Neural progenitor cell (in vitro differentiated cells): ENCODE measurements at regions not wholly inside any gene's neighbourhood (a gene's known extent, or its start where the extent isn't known, plus 50 kb on each side); places are given as distances from the start of the nearest gene placed in this dataset.

Experiments used
- DNase-seq: peaks from one replicate; pipeline ENCODE4 v3.0.0-alpha.2; 2016; ENCODE audit warnings: low spot score
- H2AFZ ChIP-seq: fragments of 200-600 bp; sonication (generic); replicated peaks from 2 replicates; pipeline ENCODE4 v1.6.1; 2016; ENCODE audit warnings: antibody characterized with exemption
- H3F3A ChIP-seq: fragments of 200-600 bp; sonication (generic); 2 replicates; pipeline ENCODE4 v1.6.1; 2016; ENCODE audit warnings: antibody characterized with exemption, low read depth
- H3K27ac ChIP-seq: fragments of 200-600 bp; sonication (generic); 2 replicates; pipeline ENCODE4 v1.5.1; 2016; ENCODE audit warnings: mild to moderate bottlenecking
- H3K27me3 ChIP-seq: fragments of 200-600 bp; sonication (generic); 2 replicates; pipeline ENCODE4 v1.6.1; 2016; ENCODE audit warnings: mild to moderate bottlenecking, moderate library complexity
- H3K36me3 ChIP-seq: fragments of 200-600 bp; sonication (generic); 2 replicates; pipeline ENCODE4 v1.5.1; 2016
- H3K4me1 ChIP-seq: fragments of 200-600 bp; sonication (generic); 2 replicates; pipeline ENCODE4 v1.6.1; 2016; ENCODE audit warnings: mixed run types
- H3K4me2 ChIP-seq: fragments of 200-600 bp; sonication (generic); 2 replicates; pipeline ENCODE4 v1.6.1; 2016
- H3K4me3 ChIP-seq: fragments of 200-600 bp; sonication (generic); 2 replicates; pipeline ENCODE4 v1.5.1; 2016
- H3K79me2 ChIP-seq: fragments of 200-600 bp; sonication (generic); 2 replicates; pipeline ENCODE4 v1.6.1; 2016; ENCODE audit warnings: low read depth
- H3K9ac ChIP-seq: fragments of 200-600 bp; sonication (generic); 2 replicates; pipeline ENCODE4 v1.6.1; 2016
- H3K9me3 ChIP-seq: fragments of 200-600 bp; sonication (generic); 2 replicates; pipeline ENCODE4 v1.5.1; 2016; ENCODE audit warnings: low read depth
- H4K20me1 ChIP-seq: fragments of 200-600 bp; sonication (generic); 2 replicates; pipeline ENCODE4 v1.6.1; 2016; ENCODE audit warnings: low read depth
- H3K27ac Mint-ChIP-seq: 3 replicates; pipeline ENCODE4 v1.8.0; 2021; ENCODE audit warnings: mixed read lengths
- H3K27me3 Mint-ChIP-seq: 2 replicates; pipeline ENCODE4 v1.8.0; 2022; ENCODE audit warnings: low read depth, mild to moderate bottlenecking, inconsistent platforms, moderate library complexity, mixed read lengths; ENCODE audit not compliant: insufficient read depth
- H3K36me3 Mint-ChIP-seq: 3 replicates; pipeline ENCODE4 v1.8.0; 2021; ENCODE audit warnings: mixed read lengths
- H3K4me1 Mint-ChIP-seq: 3 replicates; pipeline ENCODE4 v1.8.0; 2021; ENCODE audit warnings: mixed read lengths
- H3K4me3 Mint-ChIP-seq: 3 replicates; pipeline ENCODE4 v1.8.0; 2021; ENCODE audit warnings: mild to moderate bottlenecking, moderate library complexity, mixed read lengths
- H3K9me3 Mint-ChIP-seq: 3 replicates; pipeline ENCODE4 v1.8.0; 2020; ENCODE audit warnings: mixed read lengths
- CTCF ChIP-seq: fragments of 200-600 bp; sonication (generic); IDR thresholded peaks from 2 replicates; pipeline ENCODE4 v1.5.1; 2017; ENCODE audit warnings: antibody characterized with exemption, mild to moderate bottlenecking
- EZH2 ChIP-seq: fragments of 200-600 bp; sonication (generic); IDR thresholded peaks from 2 replicates; pipeline ENCODE4 v1.6.1; 2017; ENCODE audit warnings: antibody characterized with exemption, mild to moderate bottlenecking, moderate library complexity
- EZH2phosphoT487 ChIP-seq: fragments of 200-600 bp; sonication (generic); IDR thresholded peaks from 2 replicates; pipeline ENCODE4 v1.6.1; 2017; ENCODE audit warnings: antibody characterized with exemption

DNA sequence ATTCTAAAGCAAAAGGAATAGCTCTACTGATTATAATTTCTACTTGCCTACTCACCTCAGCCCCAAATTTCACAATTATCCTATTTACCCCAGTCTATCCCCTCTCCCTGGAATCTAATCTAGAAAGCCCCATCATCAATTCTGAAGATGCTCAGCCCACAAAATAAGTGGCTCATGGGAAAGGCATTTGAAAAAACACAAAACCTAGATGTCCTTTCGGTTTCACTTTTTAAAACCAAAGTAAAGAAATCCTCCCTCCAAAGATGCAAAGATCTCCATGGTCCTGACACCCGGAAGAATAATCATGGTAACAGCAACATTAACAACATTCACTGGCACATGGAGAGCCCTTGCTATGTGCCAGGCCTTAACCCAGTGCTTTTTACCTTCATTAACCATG, 224.8 kb downstream of the FGFR2 start:
- Histone ChIP-seq H3K36me3 (no peaks in the 10 kb centered on the region), H3K27me3 (no peaks in the 10 kb centered on the region), H3K9me3 (no peaks in the 10 kb centered on the region), H3K9ac (no peak overlapping the region), H3K79me2 (no peaks in the 10 kb centered on the region), H3K27ac (no peak overlapping the region), H3F3A (no peaks in the 10 kb centered on the region), H3K4me1 (peaks cover 23% of the 10 kb centered on the region), H2AFZ (no peak overlapping the region), H4K20me1 (no peaks in the 10 kb centered on the region), H3K4me3 (no peak overlapping the region), H3K4me2 (no peak overlapping the region)
- H3K36me3 Mint-ChIP-seq, result no peaks in the 10 kb centered on the region
- TF ChIP-seq CTCF, result no peak
- H3K4me1 Mint-ChIP-seq, result peaks cover 6% of the 10 kb centered on the region
- no peaks in the 10 kb centered on the region for H3K9me3 Mint-ChIP-seq
- H3K27me3 Mint-ChIP-seq, result peaks cover 10% of the 10 kb centered on the region
- no peak for DNase-seq
- no peak overlapping the region for H3K27ac Mint-ChIP-seq
- H3K4me3 Mint-ChIP-seq, result no peak overlapping the region

DNA sequence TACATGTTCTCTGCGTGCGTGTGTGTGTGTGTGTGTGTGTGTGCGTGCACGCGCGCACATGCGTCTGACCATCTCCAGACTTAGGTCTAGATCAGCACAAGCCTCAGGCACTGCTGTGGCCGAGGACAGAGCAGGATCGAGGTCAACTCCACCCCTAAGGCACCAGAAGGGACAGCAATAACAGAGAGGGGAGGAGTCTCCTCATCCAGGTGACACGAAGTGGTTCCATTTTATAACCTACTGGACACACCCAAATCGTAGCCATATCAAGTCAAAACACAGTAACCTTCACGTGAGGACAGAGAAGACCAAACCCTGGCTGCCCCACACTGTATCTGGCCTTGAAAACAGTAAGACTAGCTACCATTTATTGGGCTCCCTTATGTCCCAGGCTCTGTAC, 224.1 kb downstream of the FGFR2 start:
- Histone ChIP-seq H2AFZ (no peak overlapping the region), H4K20me1 (no peaks in the 10 kb centered on the region), H3K4me3 (no peak overlapping the region), H3K36me3 (no peaks in the 10 kb centered on the region), H3F3A (no peaks in the 10 kb centered on the region), H3K27me3 (no peaks in the 10 kb centered on the region), H3K9me3 (no peaks in the 10 kb centered on the region), H3K27ac (no peak overlapping the region), H3K79me2 (no peaks in the 10 kb centered on the region), H3K4me2 (no peak overlapping the region), H3K4me1 (peaks cover 16% of the 10 kb centered on the region), H3K9ac (no peak overlapping the region)
- Mint-ChIP-seq H3K4me3 (no peak overlapping the region), H3K27me3 (peaks cover 10% of the 10 kb centered on the region), H3K4me1 (no peaks in the 10 kb centered on the region), H3K27ac (no peak overlapping the region), H3K36me3 (no peaks in the 10 kb centered on the region), H3K9me3 (no peaks in the 10 kb centered on the region)
- DNase-seq, result no peak
- TF ChIP-seq EZH2 (no peak), CTCF (no peak), EZH2phosphoT487 (no peak)

- Histone ChIP-seq H3K27me3 (no peaks in the 10 kb centered on the region), H3K9me3 (no peaks in the 10 kb centered on the region), H3K4me1 (peaks cover 10% of the 10 kb centered on the region), H4K20me1 (no peaks in the 10 kb centered on the region), H3K4me2 (peak overlapping the region; percentile 7), H3K4me3 (no peak overlapping the region), H3K36me3 (no peaks in the 10 kb centered on the region), H3K79me2 (no peaks in the 10 kb centered on the region), H3K27ac (no peak overlapping the region), H3K9ac (no peak overlapping the region), H3F3A (no peaks in the 10 kb centered on the region), H2AFZ (peak overlapping the region; percentile 65)
- Mint-ChIP-seq H3K4me3 (no peak overlapping the region), H3K36me3 (no peaks in the 10 kb centered on the region), H3K27me3 (peaks cover 13% of the 10 kb centered on the region), H3K4me1 (no peaks in the 10 kb centered on the region), H3K27ac (no peak overlapping the region), H3K9me3 (no peaks in the 10 kb centered on the region)
- TF ChIP-seq EZH2phosphoT487 (no peak), CTCF (no peak), EZH2 (no peak)
- DNase-seq, result peak; percentile 40
Measured at GRCh38 chr10:121375172-121375571, 223.1 kb downstream of the FGFR2 start.
